OCI-LY1 (cell line): ENCODE measurements at regions not wholly inside any gene's neighbourhood (a gene's known extent, or its start where the extent isn't known, plus 50 kb on each side); places are given as distances from the start of the nearest gene placed in this dataset.

ENCODE experiments used
- EZH2 ChIP-seq: fragments of 200-600 bp; sonication (generic), shearing (Covaris generic); IDR thresholded peaks from 2 replicates; pipeline ENCODE4 v1.8.0; 2017; ENCODE audit warnings: borderline replicate concordance, mixed run types, mild to moderate bottlenecking, antibody characterized with exemption, low read length, moderate library complexity, mixed read lengths
- TF ChIP-seq, protein P1 (sequence below): fragments of 200-600 bp; sonication (generic), shearing (Covaris generic); IDR thresholded peaks from 2 replicates; pipeline ENCODE4 v1.5.1; 2017; ENCODE audit warnings: mild to moderate bottlenecking, antibody characterized with exemption, low read length, moderate library complexity, mixed read lengths

DNA sequence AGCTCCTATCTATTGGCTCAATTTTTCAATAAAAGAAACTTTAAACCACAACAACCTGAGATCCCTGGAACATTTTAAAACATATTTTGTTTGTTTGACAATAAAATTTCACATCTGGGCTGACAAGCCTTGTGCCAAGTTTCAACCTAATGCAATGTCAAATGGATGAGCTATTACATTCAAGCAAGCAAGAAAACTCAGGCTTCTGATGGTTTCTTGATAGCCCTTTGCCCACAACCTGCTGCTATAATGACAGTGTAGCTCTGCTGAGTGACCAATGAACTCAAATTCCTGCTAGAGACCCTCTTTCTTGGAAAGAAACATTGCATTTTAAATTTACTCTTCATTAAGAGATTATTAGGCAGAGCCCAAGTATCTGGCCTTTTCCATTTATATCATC is 472.9 kb downstream of the ARHGEF28 start:
- TF ChIP-seq, protein P1, sequence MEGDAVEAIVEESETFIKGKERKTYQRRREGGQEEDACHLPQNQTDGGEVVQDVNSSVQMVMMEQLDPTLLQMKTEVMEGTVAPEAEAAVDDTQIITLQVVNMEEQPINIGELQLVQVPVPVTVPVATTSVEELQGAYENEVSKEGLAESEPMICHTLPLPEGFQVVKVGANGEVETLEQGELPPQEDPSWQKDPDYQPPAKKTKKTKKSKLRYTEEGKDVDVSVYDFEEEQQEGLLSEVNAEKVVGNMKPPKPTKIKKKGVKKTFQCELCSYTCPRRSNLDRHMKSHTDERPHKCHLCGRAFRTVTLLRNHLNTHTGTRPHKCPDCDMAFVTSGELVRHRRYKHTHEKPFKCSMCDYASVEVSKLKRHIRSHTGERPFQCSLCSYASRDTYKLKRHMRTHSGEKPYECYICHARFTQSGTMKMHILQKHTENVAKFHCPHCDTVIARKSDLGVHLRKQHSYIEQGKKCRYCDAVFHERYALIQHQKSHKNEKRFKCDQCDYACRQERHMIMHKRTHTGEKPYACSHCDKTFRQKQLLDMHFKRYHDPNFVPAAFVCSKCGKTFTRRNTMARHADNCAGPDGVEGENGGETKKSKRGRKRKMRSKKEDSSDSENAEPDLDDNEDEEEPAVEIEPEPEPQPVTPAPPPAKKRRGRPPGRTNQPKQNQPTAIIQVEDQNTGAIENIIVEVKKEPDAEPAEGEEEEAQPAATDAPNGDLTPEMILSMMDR, result no peak
- TF ChIP-seq EZH2, result no peak
